ENCODE measurements at regions not wholly inside any gene's neighbourhood (a gene's known extent, or its start where the extent isn't known, plus 50 kb on each side); places are given as distances from the start of the nearest gene placed in this dataset.
"Not testable (repeated sequence)": the region's sequence is repeated elsewhere in the genome, so short reads cannot be mapped to it uniquely, and the experiment has no call there.

DNA sequence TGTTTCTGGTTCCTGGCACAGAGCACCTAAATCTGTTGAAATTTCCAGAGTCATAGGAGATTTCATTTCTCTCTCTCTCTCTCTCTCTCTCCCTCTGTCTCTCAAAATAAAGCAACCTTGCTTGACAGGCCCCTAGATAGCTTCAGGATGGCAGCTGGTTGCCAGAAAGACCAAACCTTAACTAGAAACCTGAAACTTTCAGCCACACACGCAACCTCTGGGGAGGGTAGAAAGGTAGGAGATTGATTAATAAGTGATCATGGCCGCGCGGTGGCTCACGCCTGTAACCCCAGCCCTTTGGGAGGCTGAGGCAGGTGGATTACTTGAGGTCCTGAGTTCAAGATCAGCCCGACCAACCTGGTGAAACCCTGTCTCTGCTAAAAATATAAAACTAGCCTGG, 1885.4 kb upstream of the CELF4 start:
- TF ChIP-seq POLR2A (IDR thresholded peaks at IDR 0.05), result no peak
- TF ChIP-seq, protein P1, sequence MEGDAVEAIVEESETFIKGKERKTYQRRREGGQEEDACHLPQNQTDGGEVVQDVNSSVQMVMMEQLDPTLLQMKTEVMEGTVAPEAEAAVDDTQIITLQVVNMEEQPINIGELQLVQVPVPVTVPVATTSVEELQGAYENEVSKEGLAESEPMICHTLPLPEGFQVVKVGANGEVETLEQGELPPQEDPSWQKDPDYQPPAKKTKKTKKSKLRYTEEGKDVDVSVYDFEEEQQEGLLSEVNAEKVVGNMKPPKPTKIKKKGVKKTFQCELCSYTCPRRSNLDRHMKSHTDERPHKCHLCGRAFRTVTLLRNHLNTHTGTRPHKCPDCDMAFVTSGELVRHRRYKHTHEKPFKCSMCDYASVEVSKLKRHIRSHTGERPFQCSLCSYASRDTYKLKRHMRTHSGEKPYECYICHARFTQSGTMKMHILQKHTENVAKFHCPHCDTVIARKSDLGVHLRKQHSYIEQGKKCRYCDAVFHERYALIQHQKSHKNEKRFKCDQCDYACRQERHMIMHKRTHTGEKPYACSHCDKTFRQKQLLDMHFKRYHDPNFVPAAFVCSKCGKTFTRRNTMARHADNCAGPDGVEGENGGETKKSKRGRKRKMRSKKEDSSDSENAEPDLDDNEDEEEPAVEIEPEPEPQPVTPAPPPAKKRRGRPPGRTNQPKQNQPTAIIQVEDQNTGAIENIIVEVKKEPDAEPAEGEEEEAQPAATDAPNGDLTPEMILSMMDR (IDR thresholded peaks at IDR 0.05), result no peak
- WGBS, 2 donors, result 89 to 93% methylated on average over 6 of the region's 6 CpGs
- H3K4me1 ChIP-seq, result peaks cover 4% of the 10 kb centered on the region
- H3K4me3 ChIP-seq, result no peak overlapping the region
- no peak for DNase-seq
- H3K9me3 ChIP-seq, result no peaks in the 10 kb centered on the region
- H3K27ac ChIP-seq, result no peak overlapping the region
- no peaks in the 10 kb centered on the region for H3K27me3 ChIP-seq
- H3K36me3 ChIP-seq (ENCODE audit: low read depth, missing control alignments), result no peaks in the 10 kb centered on the region
- intact Hi-C loops (cut with DNase I; ENCODE audit: low total_unique reads), result no loop called here

DNA sequence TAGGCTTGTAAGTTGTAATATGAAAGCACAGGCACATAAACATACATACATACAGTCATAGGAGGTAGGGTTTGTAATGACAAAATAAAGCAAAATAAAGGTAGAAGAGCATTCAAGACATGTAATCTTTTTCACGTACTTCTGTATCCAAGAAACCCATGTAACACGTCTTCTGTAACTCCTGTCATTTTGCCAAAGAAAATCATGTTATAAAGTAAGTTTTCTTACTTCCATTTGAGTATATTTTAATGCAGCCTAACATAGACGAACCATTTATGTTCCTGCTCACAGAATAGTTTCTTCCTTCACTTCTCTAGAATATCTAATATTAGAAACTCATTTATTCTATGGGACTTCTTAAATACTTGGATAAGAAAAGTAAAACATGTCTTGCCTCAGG, 1884.0 kb upstream of the CELF4 start:
- Histone ChIP-seq H3K27ac (no peak overlapping the region), H3K9me3 (no peaks in the 10 kb centered on the region), H3K4me1 (peaks cover 4% of the 10 kb centered on the region), H3K4me3 (no peak overlapping the region), H3K27me3 (no peaks in the 10 kb centered on the region), H3K36me3 (ENCODE audit: low read depth, missing control alignments) (no peaks in the 10 kb centered on the region)
- intact Hi-C loops (cut with DNase I; ENCODE audit: low total_unique reads), result no loop called here
- no peak for TF ChIP-seq POLR2A (IDR thresholded peaks at IDR 0.05)
- TF ChIP-seq, protein P1 (IDR thresholded peaks at IDR 0.05), result no peak
- DNase-seq, result no peak
- 61 to 72% methylated on average over 3 of the region's 3 CpGs for WGBS, 2 donors

DNA sequence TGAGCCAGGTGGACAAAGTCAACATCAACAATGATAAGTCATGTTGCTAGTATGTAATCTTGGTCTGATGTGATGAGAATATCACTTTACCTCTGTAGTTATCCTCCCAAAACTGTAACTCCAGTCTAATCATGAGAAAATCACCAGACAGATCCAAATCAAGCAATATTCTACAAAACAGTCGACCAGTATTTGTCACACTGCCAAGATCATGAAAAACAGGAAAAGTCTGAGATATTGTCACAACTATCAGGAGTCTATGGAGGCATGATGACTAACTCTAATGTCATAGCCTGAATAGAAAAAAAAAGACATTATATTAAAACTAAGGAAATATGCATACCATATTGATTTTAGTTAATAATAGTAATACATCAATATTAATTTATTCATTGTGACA, 1883.3 kb upstream of the CELF4 start:
- no peak for TF ChIP-seq POLR2A (IDR thresholded peaks at IDR 0.05)
- TF ChIP-seq, protein P1 (IDR thresholded peaks at IDR 0.05), result no peak
- no peaks in the 10 kb centered on the region for H3K27me3 ChIP-seq
- WGBS, 2 donors, result 63% methylated on average over 1 of the region's 1 CpG
- no peak overlapping the region for H3K27ac ChIP-seq
- H3K9me3 ChIP-seq, result no peaks in the 10 kb centered on the region
- no peaks in the 10 kb centered on the region for H3K36me3 ChIP-seq (ENCODE audit: low read depth, missing control alignments)
- H3K4me1 ChIP-seq, result no peaks in the 10 kb centered on the region
- no peak for DNase-seq
- intact Hi-C loops (cut with DNase I; ENCODE audit: low total_unique reads), result no loop called here
- H3K4me3 ChIP-seq, result no peak overlapping the region

DNA sequence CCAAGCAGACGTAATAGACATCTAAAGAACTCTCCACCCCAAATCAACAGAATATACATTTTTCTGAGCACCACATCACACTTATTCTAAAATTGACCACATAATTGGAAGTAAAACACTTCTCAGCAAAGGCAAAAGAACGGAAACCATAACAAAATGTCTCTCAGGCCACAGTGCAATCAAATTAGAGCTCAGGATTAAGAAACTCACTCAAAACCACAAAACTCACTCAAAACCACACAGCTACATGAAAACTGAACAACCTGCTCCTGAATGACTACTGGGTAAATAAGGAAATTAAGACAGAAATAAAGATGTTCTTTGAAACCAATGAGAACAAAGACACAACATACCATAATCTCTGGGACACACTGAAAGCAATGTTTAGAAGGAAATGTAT, 1879.4 kb upstream of the CELF4 start:
- H3K9me3 ChIP-seq; H3K27ac ChIP-seq; H3K27me3 ChIP-seq; H3K36me3 ChIP-seq (ENCODE audit: low read depth, missing control alignments); intact Hi-C loops (cut with DNase I; ENCODE audit: low total_unique reads); H3K4me1 ChIP-seq; H3K4me3 ChIP-seq; DNase-seq: not testable (repeated sequence)
- 95% methylated on average over 2 of the region's 2 CpGs for WGBS, 2 donors

DNA sequence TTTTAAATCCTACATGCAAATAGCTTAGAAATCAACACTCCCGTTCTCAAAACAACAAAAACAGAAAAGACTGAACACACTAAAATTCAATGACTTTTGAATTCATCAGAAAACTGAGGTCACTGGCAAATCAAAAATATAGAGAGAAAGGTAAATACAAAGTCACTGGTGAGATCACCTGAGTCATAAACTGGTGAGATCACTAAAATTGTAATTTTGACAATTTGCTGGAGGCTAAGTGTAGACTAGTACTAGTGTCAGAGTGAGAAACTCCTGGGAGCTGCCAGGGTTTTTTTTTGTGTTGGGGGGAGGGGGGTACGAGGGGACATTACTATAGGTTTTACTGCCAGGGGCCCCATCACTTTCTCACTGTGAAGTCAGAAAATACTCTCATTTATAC, 1876.0 kb upstream of the CELF4 start:
- no peak overlapping the region for H3K27ac ChIP-seq
- no peaks in the 10 kb centered on the region for H3K4me1 ChIP-seq
- H3K4me3 ChIP-seq, result no peak overlapping the region
- no peaks in the 10 kb centered on the region for H3K9me3 ChIP-seq
- 88 to 100% methylated on average over 2 of the region's 2 CpGs for WGBS, 2 donors
- DNase-seq, result no peak
- TF ChIP-seq, protein P1 (IDR thresholded peaks at IDR 0.05), result no peak
- no peak for TF ChIP-seq POLR2A (IDR thresholded peaks at IDR 0.05)
- no peaks in the 10 kb centered on the region for H3K36me3 ChIP-seq (ENCODE audit: low read depth, missing control alignments)
- intact Hi-C loops (cut with DNase I; ENCODE audit: low total_unique reads), result no loop called here
- H3K27me3 ChIP-seq, result no peaks in the 10 kb centered on the region

Measured in testis (tissue), 2 donors.